ENCODE measurements at regions not wholly inside any gene's neighbourhood (a gene's known extent, or its start where the extent isn't known, plus 50 kb on each side); places are given as distances from the start of the nearest gene placed in this dataset.
"Not testable (repeated sequence)": the region's sequence is repeated elsewhere in the genome, so short reads cannot be mapped to it uniquely, and the experiment has no call there.

GRCh38 chr14:25832585-25832984, 765.2 kb downstream of the NOVA1 start:
- H3K4me1 ChIP-seq = no peaks in the 10 kb centered on the region
- no peak for TF ChIP-seq CTCF (IDR thresholded peaks at IDR 0.05)
- H3K9me3 ChIP-seq = no peaks in the 10 kb centered on the region
- H3K36me3 ChIP-seq = no peaks in the 10 kb centered on the region
- H3K27ac ChIP-seq = no peak overlapping the region
- no peak overlapping the region for H3K4me3 ChIP-seq
- no peaks in the 10 kb centered on the region for H3K27me3 ChIP-seq
- DNase-seq (ENCODE audit: low spot score) = no peak

GRCh38 chr14:25828562-25828961, 769.3 kb downstream of the NOVA1 start:
- no peak for DNase-seq (ENCODE audit: low spot score)
- Histone ChIP-seq H3K4me1 (no peaks in the 10 kb centered on the region), H3K4me3 (no peak overlapping the region), H3K36me3 (no peaks in the 10 kb centered on the region), H3K27me3 (no peaks in the 10 kb centered on the region), H3K9me3 (no peaks in the 10 kb centered on the region), H3K27ac (no peak overlapping the region)
- TF ChIP-seq CTCF (IDR thresholded peaks at IDR 0.05) = no peak

- Histone ChIP-seq H3K27ac (no peak overlapping the region), H3K36me3 (no peaks in the 10 kb centered on the region), H3K27me3 (no peaks in the 10 kb centered on the region), H3K4me1 (no peaks in the 10 kb centered on the region), H3K9me3 (no peaks in the 10 kb centered on the region), H3K4me3 (no peak overlapping the region)
- DNase-seq (ENCODE audit: low spot score) = no peak
- TF ChIP-seq CTCF (IDR thresholded peaks at IDR 0.05) = no peak
These were observed 771.7 kb downstream of the NOVA1 start for GRCh38 chr14:25826105-25826504.

GRCh38 chr14:25820368-25820767, 770.4 kb upstream of the STXBP6 start:
- no peak overlapping the region for H3K4me3 ChIP-seq
- DNase-seq (ENCODE audit: low spot score) = no peak
- H3K9me3 ChIP-seq = no peaks in the 10 kb centered on the region
- H3K36me3 ChIP-seq = no peaks in the 10 kb centered on the region
- no peaks in the 10 kb centered on the region for H3K4me1 ChIP-seq
- H3K27me3 ChIP-seq = no peaks in the 10 kb centered on the region
- no peak overlapping the region for H3K27ac ChIP-seq
- no peak for TF ChIP-seq CTCF (IDR thresholded peaks at IDR 0.05)

- H3K36me3 ChIP-seq; DNase-seq (ENCODE audit: low spot score); H3K4me3 ChIP-seq; H3K27me3 ChIP-seq; H3K4me1 ChIP-seq; H3K9me3 ChIP-seq; H3K27ac ChIP-seq: not testable (repeated sequence)
These were observed 764.7 kb upstream of the STXBP6 start for GRCh38 chr14:25814622-25815021.

- Histone ChIP-seq H3K36me3 (no peaks in the 10 kb centered on the region), H3K27ac (no peak overlapping the region), H3K9me3 (no peaks in the 10 kb centered on the region), H3K27me3 (no peaks in the 10 kb centered on the region), H3K4me3 (no peak overlapping the region), H3K4me1 (no peaks in the 10 kb centered on the region)
- TF ChIP-seq CTCF (IDR thresholded peaks at IDR 0.05) = no peak
- DNase-seq (ENCODE audit: low spot score) = no peak
These were observed 753.6 kb upstream of the STXBP6 start for GRCh38 chr14:25803386-25804018.

All from right atrium auricular region (tissue), 2 donors.